ENCODE measurements at regions not wholly inside any gene's neighbourhood (a gene's known extent, or its start where the extent isn't known, plus 50 kb on each side); places are given as distances from the start of the nearest gene placed in this dataset.

GRCh38 chr16:51041546-51041945 lies 109.5 kb downstream of the SALL1 start:
- Histone ChIP-seq H3K23ac (ENCODE audit: insufficient read length) (no peak overlapping the region), H2BK12ac (ENCODE audit: low read depth, low read length) (no peak overlapping the region), H3K4me1 (replicated peaks in 1 of 4; ENCODE audit: control insufficient read depth in 3 of 4, insufficient read depth in 4 of 4, low read length in 3 of 4) (no peaks in the 10 kb centered on the region; a peak in 1 of 7 replicates), H2BK20ac (ENCODE audit: low read length) (no peak overlapping the region), H3K18ac (ENCODE audit: extremely low read depth, low read length) (no peak overlapping the region), H3K27me3 (replicated peaks in 1 of 4; ENCODE audit: control insufficient read depth in 3 of 4, extremely low read depth in 1 of 4, insufficient read depth in 3 of 4, low read length in 3 of 4) (peaks cover 0 to 3% (median 0%) of the 10 kb centered on the region in 4 experiments; a peak in 1 of 7 replicates), H2BK5ac (ENCODE audit: low read depth, low read length) (no peak overlapping the region), H4K5ac (ENCODE audit: insufficient read length, low read depth, low read length) (no peak overlapping the region), H3K9ac (replicated peaks in 1 of 4; ENCODE audit: extremely low read depth in 1 of 4, low read depth in 3 of 4, low read length in 3 of 4) (no peak overlapping the region), H4K91ac (replicated peaks; ENCODE audit: insufficient read length, low read length) (no peak overlapping the region), H3K4me2 (ENCODE audit: insufficient read depth in 1 of 2, low read depth in 2 of 2, low read length in 2 of 2) (no peak overlapping the region), H3K36me3 (ENCODE audit: control insufficient read depth in 2 of 4, insufficient read depth in 4 of 4, low read length in 3 of 4) (no peaks in the 10 kb centered on the region), H2AFZ (ENCODE audit: low read length) (no peak overlapping the region), H2BK120ac (replicated peaks; ENCODE audit: low read depth, low read length) (no peak overlapping the region), H3K79me1 (ENCODE audit: low read depth, low read length) (no peaks in the 10 kb centered on the region), H3K14ac (ENCODE audit: insufficient read length) (no peak overlapping the region), H3K4ac (replicated peaks; ENCODE audit: insufficient read length, low read depth, low read length) (no peak overlapping the region), H3K4me3 (ENCODE audit: extremely low read depth in 1 of 4, insufficient read depth in 2 of 4, low read depth in 3 of 4, low read length in 4 of 4) (no peak overlapping the region), H3K56ac (replicated peaks; ENCODE audit: insufficient read length, low read depth, low read length) (no peak overlapping the region), H3K27ac (ENCODE audit: low read depth, low read length) (no peak overlapping the region), H2BK15ac (ENCODE audit: low read length) (no peak overlapping the region), H4K8ac (ENCODE audit: extremely low read depth, insufficient read depth, low read length) (no peak overlapping the region), H3K23me2 (ENCODE audit: low read depth, low read length) (no peaks in the 10 kb centered on the region; the same call in 1 of the 2 replicates), H3K79me2 (ENCODE audit: control insufficient read depth in 1 of 2, insufficient read depth in 2 of 2, low read length in 2 of 2) (no peaks in the 10 kb centered on the region), H4K20me1 (replicated peaks in 1 of 2; ENCODE audit: control insufficient read depth in 1 of 2, insufficient read depth in 2 of 2, low read length in 2 of 2) (no peaks in the 10 kb centered on the region), H2AK5ac (ENCODE audit: low read depth, low read length) (no peak overlapping the region), H3K9me3 (ENCODE audit: insufficient read depth in 2 of 2, low read depth in 1 of 2, low read length in 1 of 2) (no peaks in the 10 kb centered on the region)
- DNase-seq (ENCODE audit: low read depth in 1 of 2, low spot score in 2 of 2) (no peak), FAIRE-seq (no peak)
- WGBS, 2 experiments (ENCODE audit: extremely low coverage in 1 of 2, insufficient coverage in 1 of 2, insufficient read length in 1 of 2, insufficient replicate concordance in 2 of 2, low coverage in 1 of 2, low lambda C conversion rate in 2 of 2, missing lambda C conversion rate in 1 of 2), result 96% methylated on average over 5 of the region's 6 CpGs; no CpG with 5 or more reads in 1 of the 2 experiments
- no peak for TF ChIP-seq GABPA (IDR thresholded peaks at IDR 0.05; ENCODE audit: borderline replicate concordance, insufficient read depth, low read length)
- no peak for TF ChIP-seq POLR2A (IDR thresholded peaks at IDR 0.05; ENCODE audit: control extremely low read depth in 1 of 2, low read depth in 2 of 2, low read length in 2 of 2)
- no peak for TF ChIP-seq RFX5 (IDR thresholded peaks at IDR 0.05; ENCODE audit: borderline replicate concordance, low read depth, low read length)
- TF ChIP-seq SP4 (IDR thresholded peaks at IDR 0.05; ENCODE audit: low read length), result no peak
- no peak for TF ChIP-seq KDM4A (IDR thresholded peaks at IDR 0.05; ENCODE audit: low read depth, low read length, severe bottlenecking)
- no peak for TF ChIP-seq RAD21 (IDR thresholded peaks at IDR 0.05 in 1 of 2, conservative IDR thresholded peaks at IDR 0.05 in 1 of 2; ENCODE audit: low read depth in 2 of 2, low read length in 2 of 2)
- TF ChIP-seq TEAD4 (IDR thresholded peaks at IDR 0.05; ENCODE audit: low read depth, low read length), result no peak
- TF ChIP-seq SRF (IDR thresholded peaks at IDR 0.05; ENCODE audit: low read depth, low read length), result no peak
- no peak for TF ChIP-seq EZH2 (IDR thresholded peaks at IDR 0.05; ENCODE audit: low read depth, low read length, severe bottlenecking)
- no peak for TF ChIP-seq POLR2AphosphoS5 (IDR thresholded peaks at IDR 0.05; ENCODE audit: low read depth, low read length)
- no peak for TF ChIP-seq BRCA1 (IDR thresholded peaks at IDR 0.05; ENCODE audit: low read depth, low read length)
- TF ChIP-seq EGR1 (IDR thresholded peaks at IDR 0.05; ENCODE audit: borderline replicate concordance, low read depth, low read length), result no peak
- no peak for TF ChIP-seq MAX (IDR thresholded peaks at IDR 0.05)
- no peak for TF ChIP-seq E2F6 (IDR thresholded peaks at IDR 0.05)
- ChIA-PET CTCF (ENCODE audit: partially characterized antibody) (interaction anchor here (0.6 to 2.5 kb wide), 4 partner anchors 8 to 397 kb away, joined by 3 to 10 read pairs (median 3); no protein-coding TSS in a partner anchor), POLR2A (ENCODE audit: partially characterized antibody) (interaction anchor here (1.4 kb wide), 1 partner anchor 92 kb away, joined by 4 read pairs; no protein-coding TSS in a partner anchor)
